ENCODE measurements at regions not wholly inside any gene's neighbourhood (a gene's known extent, or its start where the extent isn't known, plus 50 kb on each side); places are given as distances from the start of the nearest gene placed in this dataset.

DNA sequence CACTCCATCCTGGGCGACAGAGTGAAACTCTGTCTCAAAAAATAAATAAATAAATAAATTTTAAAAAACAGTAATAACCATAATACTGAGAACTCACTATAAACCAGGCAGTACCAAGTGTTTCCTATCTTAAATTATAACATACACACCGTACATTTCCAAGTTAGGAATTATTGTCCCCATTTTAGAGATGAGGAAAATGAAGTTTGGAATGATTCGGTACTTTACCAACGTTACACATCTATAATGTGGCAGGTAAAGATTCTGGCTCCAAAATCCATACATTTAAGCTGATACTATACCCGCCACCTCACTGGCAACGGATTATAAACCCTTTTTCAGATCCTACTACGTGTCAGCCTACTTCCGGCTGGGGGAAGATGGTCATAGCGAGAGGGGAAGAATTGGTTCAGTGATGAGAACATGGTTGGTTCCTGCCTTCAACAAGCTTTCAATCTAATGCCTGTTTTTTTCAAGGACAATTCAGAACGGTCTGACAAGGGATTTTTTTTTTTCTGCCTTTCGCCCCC is 105.9 kb upstream of the ATF7IP start:
- Histone ChIP-seq H3K9me3 (ENCODE audit: low read depth, low read length, poor library complexity, severe bottlenecking) (peaks cover 14% of the 10 kb centered on the region), H3K27me3 (replicated peaks; ENCODE audit: insufficient read depth, low read depth, low read length, poor library complexity) (no peaks in the 10 kb centered on the region), H3K4me3 (ENCODE audit: low read depth, low read length, poor library complexity, severe bottlenecking) (no peak overlapping the region), H3K36me3 (ENCODE audit: insufficient read depth, low read length, poor library complexity, severe bottlenecking) (no peaks in the 10 kb centered on the region), H3K27ac (ENCODE audit: low read depth, low read length, poor library complexity, severe bottlenecking) (peak overlapping the region; percentile 96), H3K4me1 (ENCODE audit: insufficient read depth, low read length, poor library complexity, severe bottlenecking) (peaks cover 48% of the 10 kb centered on the region)
- POLR2A ChIA-PET (ENCODE audit: low non-redundant PET), result interaction anchor here (0.8 kb wide), 1 partner anchor 9 kb away, joined by 3 read pairs; no protein-coding TSS in a partner anchor
- BruUV-seq (replicated peaks), result no TSS peak
- CTCF ChIA-PET, result no interaction called here
- TF ChIP-seq, protein P1, sequence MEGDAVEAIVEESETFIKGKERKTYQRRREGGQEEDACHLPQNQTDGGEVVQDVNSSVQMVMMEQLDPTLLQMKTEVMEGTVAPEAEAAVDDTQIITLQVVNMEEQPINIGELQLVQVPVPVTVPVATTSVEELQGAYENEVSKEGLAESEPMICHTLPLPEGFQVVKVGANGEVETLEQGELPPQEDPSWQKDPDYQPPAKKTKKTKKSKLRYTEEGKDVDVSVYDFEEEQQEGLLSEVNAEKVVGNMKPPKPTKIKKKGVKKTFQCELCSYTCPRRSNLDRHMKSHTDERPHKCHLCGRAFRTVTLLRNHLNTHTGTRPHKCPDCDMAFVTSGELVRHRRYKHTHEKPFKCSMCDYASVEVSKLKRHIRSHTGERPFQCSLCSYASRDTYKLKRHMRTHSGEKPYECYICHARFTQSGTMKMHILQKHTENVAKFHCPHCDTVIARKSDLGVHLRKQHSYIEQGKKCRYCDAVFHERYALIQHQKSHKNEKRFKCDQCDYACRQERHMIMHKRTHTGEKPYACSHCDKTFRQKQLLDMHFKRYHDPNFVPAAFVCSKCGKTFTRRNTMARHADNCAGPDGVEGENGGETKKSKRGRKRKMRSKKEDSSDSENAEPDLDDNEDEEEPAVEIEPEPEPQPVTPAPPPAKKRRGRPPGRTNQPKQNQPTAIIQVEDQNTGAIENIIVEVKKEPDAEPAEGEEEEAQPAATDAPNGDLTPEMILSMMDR (conservative IDR thresholded peaks at IDR 0.05; ENCODE audit: low read depth, low read length), result no peak
- no peak for TF ChIP-seq EZH2 (IDR thresholded peaks at IDR 0.05; ENCODE audit: borderline replicate concordance, low read depth, low read length, poor library complexity, severe bottlenecking)
- intact Hi-C loops (cut with micrococcal nuclease; ENCODE audit: unreplicated experiment), result loop anchor here (1.0 kb wide), 1 partner anchor 106 kb away; the partner anchor contains the start of gene ATF7IP
- no peak for DNase-seq (ENCODE audit: low spot score)

DNA sequence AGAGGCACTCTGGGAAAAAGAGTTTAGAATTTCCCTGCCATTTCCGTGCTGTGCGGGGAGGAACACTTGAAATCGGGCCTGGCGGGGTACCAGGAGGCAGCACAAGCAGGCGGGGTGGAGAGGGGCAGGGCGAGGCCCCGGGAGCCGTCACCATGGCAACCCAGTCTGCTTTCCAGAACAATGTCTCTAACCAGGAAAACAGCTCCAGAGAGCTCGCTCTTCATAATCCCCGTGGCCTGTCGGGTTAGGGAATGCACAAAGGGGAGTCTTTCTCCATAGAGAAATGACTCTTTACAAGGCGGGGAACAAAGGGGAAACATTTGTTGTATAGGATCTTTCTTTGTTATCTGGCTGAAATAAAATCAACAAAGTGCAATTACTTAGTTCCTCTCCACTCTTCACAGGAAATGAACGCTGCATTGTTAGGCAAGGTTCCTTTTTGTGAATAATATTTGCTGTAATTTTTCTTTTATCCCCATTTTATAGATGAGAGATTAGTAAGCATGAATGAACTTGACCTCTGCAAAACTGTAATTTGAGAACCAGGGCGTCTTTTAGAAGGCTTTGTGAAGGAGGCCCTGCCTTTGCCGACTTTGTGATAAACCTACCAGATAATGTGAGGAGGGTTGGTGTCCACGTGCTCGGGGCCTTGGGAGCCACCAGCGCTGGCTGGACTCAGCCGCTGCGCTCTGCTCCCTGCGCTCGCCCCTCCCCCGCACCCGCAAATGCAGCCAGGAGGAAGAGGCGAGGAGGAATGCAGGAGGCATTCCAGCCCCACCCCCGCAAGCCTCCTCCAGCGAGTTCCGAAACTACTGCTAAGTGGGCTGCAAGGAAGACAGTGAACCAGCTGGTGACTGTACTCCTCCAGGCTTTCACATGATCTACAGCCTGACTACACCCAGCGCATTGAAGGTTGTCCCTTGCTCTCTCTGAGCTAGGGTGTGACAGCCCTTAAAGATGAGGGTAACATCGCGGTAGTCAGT is 105.2 kb upstream of the ATF7IP start:
- TF ChIP-seq, protein P1 (conservative IDR thresholded peaks at IDR 0.05; ENCODE audit: low read depth, low read length), result no peak
- TF ChIP-seq EZH2 (IDR thresholded peaks at IDR 0.05; ENCODE audit: borderline replicate concordance, low read depth, low read length, poor library complexity, severe bottlenecking), result no peak
- ChIA-PET CTCF (no interaction called here), POLR2A (ENCODE audit: low non-redundant PET) (interaction anchor here (0.7 to 0.8 kb wide), 2 partner anchors 8 to 105 kb away, joined by 3 read pairs; no protein-coding TSS in a partner anchor)
- Histone ChIP-seq H3K4me1 (ENCODE audit: insufficient read depth, low read length, poor library complexity, severe bottlenecking) (peaks cover 48% of the 10 kb centered on the region), H3K4me3 (ENCODE audit: low read depth, low read length, poor library complexity, severe bottlenecking) (peak overlapping the region; percentile 1), H3K9me3 (ENCODE audit: low read depth, low read length, poor library complexity, severe bottlenecking) (peaks cover 15% of the 10 kb centered on the region), H3K27ac (ENCODE audit: low read depth, low read length, poor library complexity, severe bottlenecking) (peak overlapping the region; percentile 96), H3K27me3 (replicated peaks; ENCODE audit: insufficient read depth, low read depth, low read length, poor library complexity) (no peaks in the 10 kb centered on the region), H3K36me3 (ENCODE audit: insufficient read depth, low read length, poor library complexity, severe bottlenecking) (no peaks in the 10 kb centered on the region)
- no TSS peak for BruUV-seq (replicated peaks)
- intact Hi-C loops (cut with micrococcal nuclease; ENCODE audit: unreplicated experiment), result loop anchor here (1.0 kb wide), 1 partner anchor 105 kb away; the partner anchor contains the start of gene ATF7IP
- DNase-seq (ENCODE audit: low spot score), result peak; percentile 96

DNA sequence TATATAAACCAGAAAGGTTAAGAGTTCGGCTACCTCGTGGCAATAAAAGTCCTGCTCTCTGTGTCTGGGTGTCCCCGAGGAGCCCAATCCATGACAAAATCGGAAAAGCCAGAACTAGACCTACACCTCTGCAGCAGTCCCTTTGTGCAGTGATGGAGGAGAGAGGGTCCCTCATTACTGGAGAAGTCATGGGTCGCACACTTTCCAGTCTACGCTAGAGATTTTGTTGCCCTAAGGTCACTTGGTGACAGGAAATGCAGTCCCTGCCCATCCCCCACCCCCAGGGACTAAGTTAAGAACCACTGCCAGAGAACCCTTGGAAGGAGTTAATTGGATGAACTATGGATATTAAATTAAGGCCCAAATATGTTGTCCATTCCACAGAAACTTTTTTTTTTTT is 104.4 kb upstream of the ATF7IP start:
- Histone ChIP-seq H3K4me1 (ENCODE audit: insufficient read depth, low read length, poor library complexity, severe bottlenecking) (peaks cover 47% of the 10 kb centered on the region), H3K27me3 (replicated peaks; ENCODE audit: insufficient read depth, low read depth, low read length, poor library complexity) (no peaks in the 10 kb centered on the region), H3K36me3 (ENCODE audit: insufficient read depth, low read length, poor library complexity, severe bottlenecking) (no peaks in the 10 kb centered on the region), H3K27ac (ENCODE audit: low read depth, low read length, poor library complexity, severe bottlenecking) (peak overlapping the region; percentile 96), H3K9me3 (ENCODE audit: low read depth, low read length, poor library complexity, severe bottlenecking) (peaks cover 15% of the 10 kb centered on the region), H3K4me3 (ENCODE audit: low read depth, low read length, poor library complexity, severe bottlenecking) (no peak overlapping the region)
- no peak for DNase-seq (ENCODE audit: low spot score)
- intact Hi-C loops (cut with micrococcal nuclease; ENCODE audit: unreplicated experiment), result no loop called here
- BruUV-seq (replicated peaks), result no TSS peak
- ChIA-PET CTCF (no interaction called here), POLR2A (ENCODE audit: low non-redundant PET) (interaction anchor here (0.7 kb wide), 1 partner anchor 104 kb away, joined by 3 read pairs; no protein-coding TSS in a partner anchor)
- TF ChIP-seq, protein P1 (conservative IDR thresholded peaks at IDR 0.05; ENCODE audit: low read depth, low read length), result no peak
- TF ChIP-seq EZH2 (IDR thresholded peaks at IDR 0.05; ENCODE audit: borderline replicate concordance, low read depth, low read length, poor library complexity, severe bottlenecking), result no peak

All from A673 (cell line).